H1 (cell line): ENCODE measurements at regions not wholly inside any gene's neighbourhood (a gene's known extent, or its start where the extent isn't known, plus 50 kb on each side); places are given as distances from the start of the nearest gene placed in this dataset.

Source experiments
- BACH1 ChIP-seq: IDR thresholded peaks from 2 replicates; pipeline ENCODE4 v1.6.1; 2012; ENCODE audit warnings: low read length, improper control_type of control experiment
- JUN ChIP-seq: IDR thresholded peaks from 2 replicates; pipeline ENCODE4 v1.6.1; 2011; ENCODE audit warnings: low read depth, mild to moderate bottlenecking, improper control_type of control experiment, low read length
- POLR2AphosphoS5 ChIP-seq: IDR thresholded peaks from 2 replicates; pipeline ENCODE4 v1.6.1; 2011; ENCODE audit warnings: low read depth, low read length
- SP4 ChIP-seq: IDR thresholded peaks from 2 replicates; pipeline ENCODE4 v1.6.1; 2012; ENCODE audit warnings: low read length, inconsistent platforms
- YY1 ChIP-seq: IDR thresholded peaks from 2 replicates; pipeline ENCODE4 v1.6.1; 2011; ENCODE audit warnings: low read depth, mild to moderate bottlenecking, low read length
- TF ChIP-seq, protein P1 (sequence below), 3 experiments: IDR thresholded peaks; 1 replicate in 2 of 3; 2 replicates in 1 of 3; pipeline versions ENCODE4 v1.5.1 to v1.6.1; 2011; ENCODE audit warnings: low read length in 3 of 3, mild to moderate bottlenecking in 3 of 3, inconsistent platforms in 2 of 3, low read depth in 1 of 3, moderate library complexity in 1 of 3; ENCODE audit not compliant: insufficient read depth in 1 of 3; ENCODE audit errors: control extremely low read depth in 1 of 3

DNA sequence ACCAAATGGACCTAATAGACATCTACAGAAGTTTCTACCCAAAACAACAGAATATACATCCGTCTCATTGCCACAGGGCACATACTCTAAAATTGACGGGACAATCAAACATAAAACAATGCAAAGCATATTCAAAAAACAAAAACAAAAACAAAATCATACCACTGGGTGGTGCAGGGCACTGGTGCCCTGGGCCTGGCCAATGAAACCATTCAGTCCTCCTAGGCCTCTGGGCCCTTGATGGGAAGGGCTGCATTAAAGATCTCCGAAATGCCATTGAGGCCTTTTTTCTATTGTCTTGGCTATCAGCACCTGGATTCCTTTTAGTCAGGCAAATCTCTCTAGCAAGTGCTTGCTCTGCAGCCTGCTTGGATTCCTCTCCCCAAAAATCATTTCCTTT is 213.9 kb upstream of the ZCCHC13 start (continued):
- TF ChIP-seq, protein P1, sequence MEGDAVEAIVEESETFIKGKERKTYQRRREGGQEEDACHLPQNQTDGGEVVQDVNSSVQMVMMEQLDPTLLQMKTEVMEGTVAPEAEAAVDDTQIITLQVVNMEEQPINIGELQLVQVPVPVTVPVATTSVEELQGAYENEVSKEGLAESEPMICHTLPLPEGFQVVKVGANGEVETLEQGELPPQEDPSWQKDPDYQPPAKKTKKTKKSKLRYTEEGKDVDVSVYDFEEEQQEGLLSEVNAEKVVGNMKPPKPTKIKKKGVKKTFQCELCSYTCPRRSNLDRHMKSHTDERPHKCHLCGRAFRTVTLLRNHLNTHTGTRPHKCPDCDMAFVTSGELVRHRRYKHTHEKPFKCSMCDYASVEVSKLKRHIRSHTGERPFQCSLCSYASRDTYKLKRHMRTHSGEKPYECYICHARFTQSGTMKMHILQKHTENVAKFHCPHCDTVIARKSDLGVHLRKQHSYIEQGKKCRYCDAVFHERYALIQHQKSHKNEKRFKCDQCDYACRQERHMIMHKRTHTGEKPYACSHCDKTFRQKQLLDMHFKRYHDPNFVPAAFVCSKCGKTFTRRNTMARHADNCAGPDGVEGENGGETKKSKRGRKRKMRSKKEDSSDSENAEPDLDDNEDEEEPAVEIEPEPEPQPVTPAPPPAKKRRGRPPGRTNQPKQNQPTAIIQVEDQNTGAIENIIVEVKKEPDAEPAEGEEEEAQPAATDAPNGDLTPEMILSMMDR (IDR thresholded peaks at IDR 0.05; ENCODE audit: control extremely low read depth in 1 of 3, insufficient read depth in 1 of 3, low read depth in 1 of 3, low read length in 3 of 3) = no peak
- TF ChIP-seq POLR2AphosphoS5 (no peak), BACH1 (no peak), YY1 (no peak), JUN (no peak), SP4 (no peak)
